CD4-positive, alpha-beta T cell treated with Interleukin-6 for 4 hours (primary cell): ENCODE measurements at regions not wholly inside any gene's neighbourhood (a gene's known extent, or its start where the extent isn't known, plus 50 kb on each side); places are given as distances from the start of the nearest gene placed in this dataset.

Experiments used
- DNase-seq: peaks from one replicate; pipeline ENCODE4 v3.0.0-alpha.2; 2020; ENCODE audit warnings: mixed read lengths

- no peak for DNase-seq
These were observed 195.1 kb downstream of the IRF8 start for GRCh38 chr16:86093801-86094750.

GRCh38 chr16:86095131-86095752, 196.3 kb downstream of the IRF8 start:
- no peak for DNase-seq

GRCh38 chr16:86095906-86096485, 197.0 kb downstream of the IRF8 start:
- DNase-seq, result no peak

GRCh38 chr16:86096850-86097249, 197.9 kb downstream of the IRF8 start:
- no peak for DNase-seq

- DNase-seq, result no peak
These were observed 200.4 kb downstream of the IRF8 start for GRCh38 chr16:86099326-86099725.

GRCh38 chr16:86100205-86101136, 201.5 kb downstream of the IRF8 start:
- no peak for DNase-seq

- no peak for DNase-seq
These were observed 202.4 kb downstream of the IRF8 start for GRCh38 chr16:86101137-86101896.

- no peak for DNase-seq
These were observed 202.9 kb downstream of the IRF8 start for GRCh38 chr16:86101897-86102157.

GRCh38 chr16:86103320-86103719, 204.4 kb downstream of the IRF8 start:
- no peak for DNase-seq

- DNase-seq, result no peak
These were observed 205.6 kb downstream of the IRF8 start for GRCh38 chr16:86104537-86105048.

- DNase-seq, result no peak
These were observed 208.4 kb downstream of the IRF8 start for GRCh38 chr16:86107215-86107825.

- DNase-seq, result no peak
These were observed 209.1 kb downstream of the IRF8 start for GRCh38 chr16:86108062-86108461.

GRCh38 chr16:86110134-86110533, 211.2 kb downstream of the IRF8 start:
- DNase-seq, result no peak

GRCh38 chr16:86110726-86111125, 211.8 kb downstream of the IRF8 start:
- DNase-seq, result no peak

GRCh38 chr16:86112178-86112577, 213.2 kb downstream of the IRF8 start:
- no peak for DNase-seq

- no peak for DNase-seq
These were observed 218.3 kb downstream of the IRF8 start for GRCh38 chr16:86117235-86117634.

- DNase-seq, result no peak
These were observed 218.8 kb downstream of the IRF8 start for GRCh38 chr16:86117756-86118155.

GRCh38 chr16:86118467-86119307, 219.7 kb downstream of the IRF8 start:
- DNase-seq, result no peak

- DNase-seq, result no peak
These were observed 221.5 kb downstream of the IRF8 start for GRCh38 chr16:86120201-86121192.
